Esophagus squamous epithelium (tissue), 4 donors: ENCODE measurements at regions not wholly inside any gene's neighbourhood (a gene's known extent, or its start where the extent isn't known, plus 50 kb on each side); places are given as distances from the start of the nearest gene placed in this dataset.

Experiments
- POLR2A ChIP-seq, 4 donors: fragments of 450-650 bp; IDR thresholded peaks; one replicate each; pipeline ENCODE4 v1.6.1; 2017; ENCODE audit warnings: antibody characterized with exemption in 4 of 4, mild to moderate bottlenecking in 4 of 4, moderate library complexity in 3 of 4
- TF ChIP-seq, protein P1 (sequence below), 6 experiments: fragments of 450-650 bp in 4 of 6; fragments of 200-600 bp in 2 of 6; sonication (generic) in 2 of 6; IDR thresholded peaks; one replicate each; pipeline ENCODE4 v1.5.1; 2016 to 2019; ENCODE audit warnings: antibody characterized with exemption in 6 of 6, mild to moderate bottlenecking in 4 of 6, moderate library complexity in 4 of 6

DNA sequence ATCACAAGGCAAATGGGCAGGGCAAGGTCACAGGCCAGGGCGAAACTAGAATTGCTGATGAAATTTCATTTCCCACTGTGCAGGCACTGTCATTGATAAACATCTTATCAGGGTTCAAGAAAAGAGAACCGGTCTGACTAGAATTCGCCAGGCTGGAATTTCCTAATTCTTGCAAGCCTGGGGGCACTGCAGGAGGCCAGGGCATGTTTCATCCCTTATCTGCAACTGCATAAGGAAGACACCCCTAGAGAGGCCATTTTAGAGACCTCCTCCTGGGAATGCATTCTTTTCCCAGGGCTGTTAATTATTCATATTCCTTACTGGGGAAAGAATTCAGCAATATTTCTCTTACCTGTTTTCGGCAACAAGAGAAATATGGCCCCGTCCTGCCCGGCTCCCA, 266.2 kb upstream of the CYLC2 start:
- TF ChIP-seq, protein P1, sequence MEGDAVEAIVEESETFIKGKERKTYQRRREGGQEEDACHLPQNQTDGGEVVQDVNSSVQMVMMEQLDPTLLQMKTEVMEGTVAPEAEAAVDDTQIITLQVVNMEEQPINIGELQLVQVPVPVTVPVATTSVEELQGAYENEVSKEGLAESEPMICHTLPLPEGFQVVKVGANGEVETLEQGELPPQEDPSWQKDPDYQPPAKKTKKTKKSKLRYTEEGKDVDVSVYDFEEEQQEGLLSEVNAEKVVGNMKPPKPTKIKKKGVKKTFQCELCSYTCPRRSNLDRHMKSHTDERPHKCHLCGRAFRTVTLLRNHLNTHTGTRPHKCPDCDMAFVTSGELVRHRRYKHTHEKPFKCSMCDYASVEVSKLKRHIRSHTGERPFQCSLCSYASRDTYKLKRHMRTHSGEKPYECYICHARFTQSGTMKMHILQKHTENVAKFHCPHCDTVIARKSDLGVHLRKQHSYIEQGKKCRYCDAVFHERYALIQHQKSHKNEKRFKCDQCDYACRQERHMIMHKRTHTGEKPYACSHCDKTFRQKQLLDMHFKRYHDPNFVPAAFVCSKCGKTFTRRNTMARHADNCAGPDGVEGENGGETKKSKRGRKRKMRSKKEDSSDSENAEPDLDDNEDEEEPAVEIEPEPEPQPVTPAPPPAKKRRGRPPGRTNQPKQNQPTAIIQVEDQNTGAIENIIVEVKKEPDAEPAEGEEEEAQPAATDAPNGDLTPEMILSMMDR (IDR thresholded peaks at IDR 0.05): no peak
- no peak for TF ChIP-seq POLR2A (IDR thresholded peaks at IDR 0.05)
